Neuronal stem cell (in vitro differentiated cells): ENCODE measurements at regions not wholly inside any gene's neighbourhood (a gene's known extent, or its start where the extent isn't known, plus 50 kb on each side); places are given as distances from the start of the nearest gene placed in this dataset.

Source experiments
- DNase-seq: peaks from one replicate; pipeline ENCODE4 v3.0.0-alpha.2; 2013; ENCODE audit warnings: low spot score
- H2AFZ ChIP-seq: one replicate; pipeline ENCODE4 v1.6.1; 2013; ENCODE audit warnings: mild to moderate bottlenecking, low read length, inconsistent platforms
- H2AK5ac ChIP-seq: 2 replicates; pipeline ENCODE4 v1.6.1; 2013; ENCODE audit warnings: low read depth, mild to moderate bottlenecking, inconsistent platforms, low read length, moderate library complexity, mixed read lengths
- H2BK120ac ChIP-seq: 2 replicates; pipeline ENCODE4 v1.6.1; 2013; ENCODE audit warnings: low read depth, mild to moderate bottlenecking, inconsistent platforms, low read length, moderate library complexity, mixed read lengths
- H2BK12ac ChIP-seq: one replicate; pipeline ENCODE4 v1.6.1; 2013; ENCODE audit warnings: low read length, inconsistent platforms
- H2BK15ac ChIP-seq: 2 replicates; pipeline ENCODE4 v1.6.1; 2013; ENCODE audit warnings: mild to moderate bottlenecking, low read length, inconsistent platforms, mixed read lengths
- H2BK5ac ChIP-seq: one replicate; pipeline ENCODE4 v1.6.1; 2013; ENCODE audit warnings: inconsistent platforms, mild to moderate bottlenecking, low read length, moderate library complexity
- H3K14ac ChIP-seq: one replicate; pipeline ENCODE4 v1.6.1; 2013; ENCODE audit warnings: low read length, inconsistent platforms
- H3K18ac ChIP-seq: 2 replicates; pipeline ENCODE4 v1.6.1; 2013; ENCODE audit warnings: low read length, inconsistent platforms
- H3K23ac ChIP-seq: 2 replicates; pipeline ENCODE4 v1.6.1; 2013; ENCODE audit warnings: low read depth, mild to moderate bottlenecking, mixed read lengths, low read length, inconsistent platforms; ENCODE audit not compliant: poor library complexity
- H3K27ac ChIP-seq: replicated peaks from 3 replicates; pipeline ENCODE4 v1.5.1; 2013; ENCODE audit warnings: low read length, inconsistent platforms
- H3K27me3 ChIP-seq, 3 experiments: 2 replicates each; pipeline ENCODE4 v1.6.1; 2013; ENCODE audit warnings: low read length in 3 of 3, mild to moderate bottlenecking in 2 of 3, inconsistent platforms in 1 of 3, low read depth in 1 of 3, mixed read lengths in 1 of 3, moderate library complexity in 1 of 3; ENCODE audit not compliant: control insufficient read depth in 3 of 3, insufficient read depth in 3 of 3
- H3K36me3 ChIP-seq, 2 donors: replicated peaks in 1 of 2; 2 replicates each; pipeline ENCODE4 v1.6.1; 2013; ENCODE audit warnings: low read length in 2 of 2; ENCODE audit not compliant: control insufficient read depth in 2 of 2, insufficient read depth in 2 of 2
- H3K4ac ChIP-seq: 2 replicates; pipeline ENCODE4 v1.6.1; 2013; ENCODE audit warnings: inconsistent platforms, mild to moderate bottlenecking, low read length, moderate library complexity
- H3K4me1 ChIP-seq, 2 donors: 1 replicate in 1 of 2; 2 replicates in 1 of 2; pipeline ENCODE4 v1.6.1; 2013; ENCODE audit warnings: low read length in 2 of 2, low read depth in 1 of 2; ENCODE audit not compliant: control insufficient read depth in 2 of 2, insufficient read depth in 1 of 2
- H3K4me2 ChIP-seq: one replicate; pipeline ENCODE4 v1.6.1; 2013; ENCODE audit warnings: mild to moderate bottlenecking, low read length, inconsistent platforms; ENCODE audit not compliant: insufficient read depth, poor library complexity, severe bottlenecking
- H3K4me3 ChIP-seq, 2 donors: 2 replicates each; pipeline ENCODE4 v1.5.1; 2013; ENCODE audit warnings: low read length in 2 of 2, mild to moderate bottlenecking in 2 of 2, inconsistent platforms in 1 of 2, moderate library complexity in 1 of 2
- H3K79me1 ChIP-seq: one replicate; pipeline ENCODE4 v1.6.1; 2013; ENCODE audit warnings: low read depth, mild to moderate bottlenecking, inconsistent platforms, low read length, moderate library complexity
- H3K9ac ChIP-seq: one replicate; pipeline ENCODE4 v1.6.1; 2013; ENCODE audit warnings: mild to moderate bottlenecking, low read depth, low read length, inconsistent platforms; ENCODE audit not compliant: poor library complexity
- H3K9me3 ChIP-seq, 2 donors: replicated peaks in 1 of 2; 2 replicates each; pipeline versions ENCODE3 to v1.6.1; 2013; ENCODE audit warnings: low read length in 2 of 2, mild to moderate bottlenecking in 2 of 2, inconsistent platforms in 1 of 2, low read depth in 1 of 2, mixed read lengths in 1 of 2, moderate library complexity in 1 of 2; ENCODE audit not compliant: control insufficient read depth in 2 of 2, insufficient read depth in 1 of 2
- H4K8ac ChIP-seq: one replicate; pipeline ENCODE4 v1.6.1; 2013; ENCODE audit warnings: low read depth, mild to moderate bottlenecking, inconsistent platforms, low read length, moderate library complexity
- H4K91ac ChIP-seq: one replicate; pipeline ENCODE4 v1.6.1; 2013; ENCODE audit warnings: low read length, low read depth, mild to moderate bottlenecking, inconsistent platforms; ENCODE audit not compliant: poor library complexity
- WGBS, 2 donors: extraction: QIAGEN DNeasy Blood & Tissue Kit; methylation state at CpG; one replicate each; pipeline ENCODE4 v1.1.7; 2013; ENCODE audit warnings: missing lambda C conversion rate in 2 of 2, mixed read lengths in 1 of 2; ENCODE audit not compliant: insufficient read length in 2 of 2, insufficient replicate concordance in 1 of 2; ENCODE audit errors: extremely low coverage in 2 of 2; 5-methylcytosine and 5-hydroxymethylcytosine counted together

DNA sequence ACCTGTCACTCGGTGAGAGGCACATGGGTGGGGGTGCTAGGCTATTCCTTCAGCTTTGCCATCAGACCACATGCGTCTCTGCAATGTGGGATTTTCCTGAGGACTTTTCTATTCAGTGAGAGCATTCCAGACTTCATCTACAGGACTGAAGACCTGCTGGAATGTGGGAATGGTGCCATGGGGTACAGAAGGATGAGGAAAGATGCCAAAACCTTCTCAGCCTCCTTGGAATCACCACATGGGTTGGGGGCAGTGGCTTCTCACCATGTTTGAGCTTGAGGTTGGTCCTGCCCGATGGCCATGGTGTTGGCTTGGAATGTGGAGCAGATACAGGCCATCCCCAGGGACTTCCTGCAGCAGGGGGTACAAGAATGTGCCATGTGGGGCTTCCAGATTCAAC lies 80.9 kb upstream of the KLF13 start:
- DNase-seq, result no peak
- Histone ChIP-seq H3K4me1 (no peaks in the 10 kb centered on the region), H3K27me3 (peaks cover 0 to 2% (median 0%) of the 10 kb centered on the region in 3 experiments), H3K23ac (no peak overlapping the region), H2AK5ac (no peak overlapping the region), H3K4me2 (no peak overlapping the region), H2AFZ (no peak overlapping the region), H2BK120ac (no peak overlapping the region), H3K4ac (no peak overlapping the region), H4K8ac (no peak overlapping the region), H3K14ac (no peak overlapping the region), H3K9ac (no peak overlapping the region), H3K27ac (no peak overlapping the region), H2BK15ac (no peak overlapping the region), H3K18ac (no peak overlapping the region), H3K9me3 (no peaks in the 10 kb centered on the region), H2BK5ac (no peak overlapping the region), H3K36me3 (no peaks in the 10 kb centered on the region), H2BK12ac (no peak overlapping the region), H4K91ac (no peak overlapping the region), H3K79me1 (peaks cover 2% of the 10 kb centered on the region), H3K4me3 (no peak overlapping the region)
- WGBS, 2 donors, result no CpG with 5 or more reads among the region's 3 CpGs

DNA sequence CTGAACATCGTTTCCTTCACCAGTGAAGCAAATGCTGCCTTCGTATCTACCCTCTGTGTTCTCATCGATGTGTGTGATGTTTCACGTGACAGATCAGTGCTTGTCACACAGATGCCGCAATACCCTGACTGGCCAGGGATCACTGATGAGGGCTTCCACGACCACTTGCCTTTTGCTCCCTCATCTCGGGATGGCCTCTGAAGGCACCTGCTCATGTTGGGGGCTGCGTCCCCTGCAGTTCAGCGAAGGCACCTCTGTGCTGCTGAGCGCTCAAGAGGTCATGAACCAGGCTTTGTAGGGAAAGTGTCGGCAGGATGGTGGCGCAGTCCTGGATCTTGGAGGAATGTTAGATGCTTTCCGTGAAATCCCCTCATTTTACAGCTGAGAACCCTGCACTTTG lies 79.2 kb upstream of the KLF13 start:
- no peak overlapping the region for H4K8ac ChIP-seq
- H3K4me2 ChIP-seq, result no peak overlapping the region
- no peak overlapping the region for H3K14ac ChIP-seq
- H3K9me3 ChIP-seq, result no peaks in the 10 kb centered on the region
- H2BK12ac ChIP-seq, result no peak overlapping the region
- no peak overlapping the region for H3K27ac ChIP-seq
- H2BK15ac ChIP-seq, result no peak overlapping the region
- no peak overlapping the region for H2AK5ac ChIP-seq
- no peak overlapping the region for H2BK5ac ChIP-seq
- H2BK120ac ChIP-seq, result no peak overlapping the region
- peaks cover 0 to 5% (median 2%) of the 10 kb centered on the region in 3 experiments for H3K27me3 ChIP-seq
- H3K23ac ChIP-seq, result no peak overlapping the region
- WGBS, 2 donors, result no CpG with 5 or more reads among the region's 13 CpGs
- no peak overlapping the region for H3K4me3 ChIP-seq
- H3K18ac ChIP-seq, result peak overlapping the region; percentile 16
- H3K36me3 ChIP-seq, result no peaks in the 10 kb centered on the region
- no peak overlapping the region for H2AFZ ChIP-seq
- no peak overlapping the region for H3K4ac ChIP-seq
- no peaks in the 10 kb centered on the region for H3K79me1 ChIP-seq
- H3K4me1 ChIP-seq, result peaks cover 0 to 3% of the 10 kb centered on the region in 2 donors
- H3K9ac ChIP-seq, result no peak overlapping the region
- no peak overlapping the region for H4K91ac ChIP-seq
- DNase-seq, result no peak

DNA sequence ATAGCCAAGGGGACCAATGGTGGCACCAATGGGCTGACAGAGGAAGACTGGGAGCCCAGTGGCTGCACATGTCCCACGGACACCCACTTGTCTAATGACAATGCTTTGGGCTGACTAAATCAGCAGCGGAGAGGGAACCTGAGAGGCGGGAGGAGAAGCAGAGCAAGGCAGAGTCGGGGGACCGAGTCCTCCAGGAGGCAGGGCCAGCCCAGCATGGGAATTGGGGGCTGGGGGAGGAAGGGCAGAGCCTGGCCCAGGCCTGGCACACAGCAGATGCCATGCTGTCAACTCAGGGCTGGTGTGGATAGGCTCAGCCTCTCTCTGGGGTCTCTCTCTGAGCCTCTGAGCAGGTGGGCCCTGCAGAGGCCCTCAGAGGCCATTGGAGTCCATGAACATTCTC lies 78.4 kb upstream of the KLF13 start:
- no peak overlapping the region for H3K4me2 ChIP-seq
- H4K91ac ChIP-seq, result no peak overlapping the region
- no peak overlapping the region for H3K9ac ChIP-seq
- H3K18ac ChIP-seq, result peak overlapping the region; percentile 72
- peak overlapping the region; percentile 78 for H3K14ac ChIP-seq
- peaks cover 0 to 5% (median 2%) of the 10 kb centered on the region in 3 experiments for H3K27me3 ChIP-seq
- H3K27ac ChIP-seq, result no peak overlapping the region
- H2AK5ac ChIP-seq, result peak overlapping the region; percentile 41
- H2BK5ac ChIP-seq, result no peak overlapping the region
- H3K79me1 ChIP-seq, result no peaks in the 10 kb centered on the region
- H2AFZ ChIP-seq, result no peak overlapping the region
- H3K4me1 ChIP-seq, result peaks cover 0 to 3% of the 10 kb centered on the region in 2 donors
- DNase-seq, result no peak
- H4K8ac ChIP-seq, result no peak overlapping the region
- no peak overlapping the region for H2BK120ac ChIP-seq
- no peak overlapping the region for H3K4ac ChIP-seq
- no peaks in the 10 kb centered on the region for H3K9me3 ChIP-seq
- H2BK12ac ChIP-seq, result no peak overlapping the region
- H2BK15ac ChIP-seq, result no peak overlapping the region
- H3K4me3 ChIP-seq, result no peak overlapping the region
- peak overlapping the region; percentile 76 for H3K23ac ChIP-seq
- no CpG with 5 or more reads among the region's 5 CpGs for WGBS, 2 donors
- no peaks in the 10 kb centered on the region for H3K36me3 ChIP-seq

DNA sequence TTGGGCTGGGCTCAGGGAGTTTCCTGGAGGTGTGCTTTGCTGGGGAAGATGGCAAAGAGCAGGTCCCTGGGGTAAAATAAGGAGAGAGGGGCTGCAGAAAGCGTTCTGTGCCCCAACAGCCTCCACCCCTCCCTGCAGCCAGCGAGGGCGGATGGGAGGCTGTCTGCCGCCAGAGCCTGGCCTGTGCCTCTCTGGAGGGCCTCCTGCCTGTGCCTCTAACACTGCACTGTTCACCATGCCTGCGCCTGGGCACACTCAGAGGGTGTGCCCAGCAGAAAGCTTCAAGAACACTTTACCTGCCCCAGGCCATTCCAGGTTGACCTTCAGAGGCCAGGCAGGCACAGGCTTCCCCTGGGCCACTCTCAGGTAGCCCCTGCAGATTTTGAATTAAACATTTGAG lies 77.7 kb upstream of the KLF13 start:
- no peak overlapping the region for H3K18ac ChIP-seq
- no peak overlapping the region for H3K23ac ChIP-seq
- peaks cover 0 to 5% (median 2%) of the 10 kb centered on the region in 3 experiments for H3K27me3 ChIP-seq
- H3K4me2 ChIP-seq, result no peak overlapping the region
- H2AK5ac ChIP-seq, result peak overlapping the region; percentile 49
- no peak overlapping the region for H4K91ac ChIP-seq
- H2AFZ ChIP-seq, result no peak overlapping the region
- no peak overlapping the region for H3K27ac ChIP-seq
- H3K4me3 ChIP-seq, result peak overlapping the region in 1 of 2 donors; percentile 49
- WGBS, 2 donors, result no CpG with 5 or more reads among the region's 5 CpGs
- no peak overlapping the region for H3K4ac ChIP-seq
- H4K8ac ChIP-seq, result no peak overlapping the region
- DNase-seq, result no peak
- no peak overlapping the region for H2BK120ac ChIP-seq
- H3K36me3 ChIP-seq, result no peaks in the 10 kb centered on the region
- H2BK15ac ChIP-seq, result no peak overlapping the region
- no peak overlapping the region for H2BK12ac ChIP-seq
- no peak overlapping the region for H3K14ac ChIP-seq
- H3K9ac ChIP-seq, result no peak overlapping the region
- no peaks in the 10 kb centered on the region for H3K9me3 ChIP-seq
- H3K4me1 ChIP-seq, result peaks cover 0 to 3% of the 10 kb centered on the region in 2 donors
- H2BK5ac ChIP-seq, result no peak overlapping the region
- H3K79me1 ChIP-seq, result no peaks in the 10 kb centered on the region
